H1 (cell line): ENCODE measurements at regions not wholly inside any gene's neighbourhood (a gene's known extent, or its start where the extent isn't known, plus 50 kb on each side); places are given as distances from the start of the nearest gene placed in this dataset.

Source experiments
- CTCF ChIA-PET: fragments of 300-600 bp; sonication (Branson Sonifier 250); formaldehyde crosslinking; loops from one replicate; lab custom pipeline; 2021; ENCODE audit not compliant: partially characterized antibody; lab: Charles Lee
- POLR2A ChIA-PET: fragments of 300-600 bp; sonication (Branson Sonifier 250); formaldehyde crosslinking; loops from one replicate; lab custom pipeline; 2021; ENCODE audit warnings: inconsistent platforms; ENCODE audit not compliant: partially characterized antibody; lab: Charles Lee
- DNase-seq, 2 experiments: peaks; one replicate each; pipeline versions ENCODE4 v3.0.0 to v3.0.0-alpha.2; 2010 to 2022; ENCODE audit warnings: low spot score in 2 of 2, low read depth in 1 of 2, mixed read lengths in 1 of 2
- FAIRE-seq: peaks from 2 replicates; lab custom pipeline; 2011; peaks lifted over from hg19 to GRCh38; lab: Jason Lieb, UNC
- H2AFZ ChIP-seq: 2 replicates; pipeline ENCODE4 v1.8.1; 2012; ENCODE audit warnings: low read length, inconsistent platforms
- H2AK5ac ChIP-seq: 2 replicates; pipeline ENCODE4 v1.6.1; 2013; ENCODE audit warnings: low read depth, low read length
- H2BK120ac ChIP-seq: replicated peaks from 2 replicates; pipeline ENCODE3; 2013; ENCODE audit warnings: low read depth, low read length, inconsistent platforms
- H2BK12ac ChIP-seq: 2 replicates; pipeline ENCODE4 v1.6.1; 2013; ENCODE audit warnings: low read depth, low read length
- H2BK15ac ChIP-seq: 2 replicates; pipeline ENCODE4 v1.6.1; 2013; ENCODE audit warnings: low read length
- H2BK20ac ChIP-seq: 2 replicates; pipeline ENCODE4 v1.6.1; 2013; ENCODE audit warnings: low read length
- H2BK5ac ChIP-seq: 2 replicates; pipeline ENCODE4 v1.6.1; 2013; ENCODE audit warnings: low read depth, low read length
- H3K14ac ChIP-seq: 2 replicates; pipeline ENCODE4 v1.6.1; 2013; ENCODE audit warnings: inconsistent platforms; ENCODE audit not compliant: insufficient read length
- H3K18ac ChIP-seq: 2 replicates; pipeline ENCODE4 v1.6.1; 2013; ENCODE audit warnings: low read length; ENCODE audit errors: extremely low read depth
- H3K23ac ChIP-seq: 2 replicates; pipeline ENCODE4 v1.6.1; 2013; ENCODE audit warnings: inconsistent platforms; ENCODE audit not compliant: insufficient read length
- H3K23me2 ChIP-seq: 2 replicates; pipeline ENCODE4 v1.6.1; 2013; ENCODE audit warnings: low read depth, low read length
- H3K27ac ChIP-seq: 2 replicates; pipeline ENCODE4 v1.6.1; 2011; ENCODE audit warnings: low read depth, low read length, inconsistent platforms
- H3K27me3 ChIP-seq, 4 experiments: replicated peaks in 1 of 4; 1 replicate in 1 of 4; 2 replicates in 3 of 4; pipeline versions ENCODE4 v1.6.1 to v1.8.1; 2011 to 2013; ENCODE audit warnings: low read length in 3 of 4, mild to moderate bottlenecking in 3 of 4, inconsistent platforms in 2 of 4, mixed read lengths in 2 of 4, moderate library complexity in 1 of 4; ENCODE audit not compliant: control insufficient read depth in 3 of 4, insufficient read depth in 3 of 4; ENCODE audit errors: extremely low read depth in 1 of 4
- H3K36me3 ChIP-seq, 4 experiments: 2 replicates each; pipeline versions ENCODE4 v1.6.1 to v1.8.1; 2011 to 2013; ENCODE audit warnings: mild to moderate bottlenecking in 4 of 4, low read length in 3 of 4, moderate library complexity in 2 of 4, control low read depth in 1 of 4, inconsistent platforms in 1 of 4; ENCODE audit not compliant: insufficient read depth in 4 of 4, control insufficient read depth in 2 of 4
- H3K4ac ChIP-seq: replicated peaks from 2 replicates; pipeline ENCODE3; 2013; ENCODE audit warnings: low read length, low read depth, mixed read lengths, inconsistent platforms; ENCODE audit not compliant: insufficient read length
- H3K4me1 ChIP-seq, 4 experiments: replicated peaks in 1 of 4; 1 replicate in 1 of 4; 2 replicates in 3 of 4; pipeline versions ENCODE4 v1.6.1 to v1.8.1; 2011 to 2013; ENCODE audit warnings: low read length in 3 of 4, inconsistent platforms in 2 of 4, mixed read lengths in 1 of 4; ENCODE audit not compliant: insufficient read depth in 4 of 4, control insufficient read depth in 3 of 4
- H3K4me2 ChIP-seq, 2 experiments: 2 replicates each; pipeline versions ENCODE4 v1.6.1 to v1.8.1; 2011 to 2013; ENCODE audit warnings: low read depth in 2 of 2, low read length in 2 of 2, control low read depth in 1 of 2, inconsistent platforms in 1 of 2, mild to moderate bottlenecking in 1 of 2; ENCODE audit not compliant: insufficient read depth in 1 of 2
- H3K4me3 ChIP-seq, 4 experiments: fragments of 200-600, 300-600 bp in 1 of 4; sonication (generic), shearing (Covaris generic), sonication (Bioruptor Twin) in 1 of 4; 2 replicates each; pipeline versions ENCODE4 v1.5.1 to v1.8.1; 2011 to 2016; ENCODE audit warnings: low read length in 4 of 4, low read depth in 3 of 4, control low read depth in 2 of 4, inconsistent platforms in 2 of 4, mild to moderate bottlenecking in 2 of 4, mixed read lengths in 1 of 4, moderate library complexity in 1 of 4; ENCODE audit not compliant: insufficient read depth in 2 of 4; ENCODE audit errors: extremely low read depth in 1 of 4
- H3K56ac ChIP-seq: replicated peaks from 2 replicates; pipeline ENCODE3; 2013; ENCODE audit warnings: low read depth, mild to moderate bottlenecking, mixed read lengths, low read length, inconsistent platforms; ENCODE audit not compliant: insufficient read length
- H3K79me1 ChIP-seq: 2 replicates; pipeline ENCODE4 v1.6.1; 2013; ENCODE audit warnings: low read depth, low read length, control low read depth
- H3K79me2 ChIP-seq, 2 experiments: 2 replicates each; pipeline versions ENCODE4 v1.6.1 to v1.8.1; 2012 to 2013; ENCODE audit warnings: low read length in 2 of 2, mild to moderate bottlenecking in 2 of 2, inconsistent platforms in 1 of 2; ENCODE audit not compliant: insufficient read depth in 2 of 2, control insufficient read depth in 1 of 2
- H3K9ac ChIP-seq, 4 experiments: replicated peaks in 1 of 4; 1 replicate in 1 of 4; 2 replicates in 3 of 4; pipeline versions ENCODE4 v1.6.1 to v1.8.1; 2011 to 2013; ENCODE audit warnings: low read depth in 3 of 4, low read length in 3 of 4, control low read depth in 2 of 4, mild to moderate bottlenecking in 2 of 4, moderate library complexity in 2 of 4, inconsistent platforms in 1 of 4; ENCODE audit errors: extremely low read depth in 1 of 4
- H3K9me3 ChIP-seq, 2 experiments: 2 replicates each; pipeline versions ENCODE4 v1.6.1 to v1.8.1; 2012 to 2013; ENCODE audit warnings: mild to moderate bottlenecking in 2 of 2, moderate library complexity in 2 of 2, control low read depth in 1 of 2, inconsistent platforms in 1 of 2, low read depth in 1 of 2, low read length in 1 of 2, mixed read lengths in 1 of 2; ENCODE audit not compliant: insufficient read depth in 2 of 2
- H4K20me1 ChIP-seq, 2 experiments: replicated peaks in 1 of 2; 2 replicates each; pipeline versions ENCODE3 to v1.8.1; 2011 to 2013; ENCODE audit warnings: inconsistent platforms in 2 of 2, low read length in 2 of 2, mild to moderate bottlenecking in 1 of 2; ENCODE audit not compliant: insufficient read depth in 2 of 2, control insufficient read depth in 1 of 2
- H4K5ac ChIP-seq: 2 replicates; pipeline ENCODE4 v1.6.1; 2013; ENCODE audit warnings: low read length, low read depth, mixed read lengths, inconsistent platforms; ENCODE audit not compliant: insufficient read length
- H4K8ac ChIP-seq: 2 replicates; pipeline ENCODE4 v1.8.0; 2013; ENCODE audit warnings: mild to moderate bottlenecking, moderate library complexity, low read length, inconsistent platforms; ENCODE audit not compliant: insufficient read depth; ENCODE audit errors: extremely low read depth
- H4K91ac ChIP-seq: replicated peaks from 2 replicates; pipeline ENCODE3; 2013; ENCODE audit warnings: low read length, mixed read lengths, inconsistent platforms; ENCODE audit not compliant: insufficient read length
- BACH1 ChIP-seq: IDR thresholded peaks from 2 replicates; pipeline ENCODE4 v1.6.1; 2012; ENCODE audit warnings: low read length, improper control_type of control experiment
- HDAC2 ChIP-seq, 2 experiments: fragments of 300-600 bp in 1 of 2; sonication (generic) in 1 of 2; IDR thresholded peaks; 2 replicates each; pipeline ENCODE4 v1.6.1; 2011 to 2012; ENCODE audit warnings: low read depth in 2 of 2, low read length in 2 of 2, mild to moderate bottlenecking in 2 of 2, moderate library complexity in 2 of 2, borderline replicate concordance in 1 of 2, inconsistent platforms in 1 of 2
- JUND ChIP-seq: IDR thresholded peaks from 2 replicates; pipeline ENCODE4 v1.6.1; 2011; ENCODE audit warnings: mild to moderate bottlenecking, improper control_type of control experiment, low read length
- POLR2AphosphoS5 ChIP-seq: IDR thresholded peaks from 2 replicates; pipeline ENCODE4 v1.6.1; 2011; ENCODE audit warnings: low read depth, low read length
- TEAD4 ChIP-seq: IDR thresholded peaks from 2 replicates; pipeline ENCODE4 v1.6.1; 2012; ENCODE audit warnings: low read depth, low read length, inconsistent platforms, mixed read lengths
- WGBS, 2 experiments: shearing (Covaris generic) in 1 of 2; methylation state at CpG; one replicate each; pipeline versions ENCODE4 v1.1.6 to v1.1.7; 2013 to 2015; ENCODE audit warnings: low lambda C conversion rate in 2 of 2, mixed read lengths in 2 of 2, inconsistent platforms in 1 of 2, low coverage in 1 of 2, missing lambda C conversion rate in 1 of 2; ENCODE audit not compliant: insufficient replicate concordance in 2 of 2, insufficient coverage in 1 of 2, insufficient read length in 1 of 2; ENCODE audit errors: extremely low coverage in 1 of 2, missing lambda C conversion rate in 1 of 2; 5-methylcytosine and 5-hydroxymethylcytosine counted together
- TF ChIP-seq, protein P1 (sequence below): IDR thresholded peaks from 2 replicates; pipeline ENCODE4 v1.6.1; 2011; ENCODE audit warnings: low read depth, mild to moderate bottlenecking, low read length; ENCODE audit not compliant: insufficient read depth

DNA sequence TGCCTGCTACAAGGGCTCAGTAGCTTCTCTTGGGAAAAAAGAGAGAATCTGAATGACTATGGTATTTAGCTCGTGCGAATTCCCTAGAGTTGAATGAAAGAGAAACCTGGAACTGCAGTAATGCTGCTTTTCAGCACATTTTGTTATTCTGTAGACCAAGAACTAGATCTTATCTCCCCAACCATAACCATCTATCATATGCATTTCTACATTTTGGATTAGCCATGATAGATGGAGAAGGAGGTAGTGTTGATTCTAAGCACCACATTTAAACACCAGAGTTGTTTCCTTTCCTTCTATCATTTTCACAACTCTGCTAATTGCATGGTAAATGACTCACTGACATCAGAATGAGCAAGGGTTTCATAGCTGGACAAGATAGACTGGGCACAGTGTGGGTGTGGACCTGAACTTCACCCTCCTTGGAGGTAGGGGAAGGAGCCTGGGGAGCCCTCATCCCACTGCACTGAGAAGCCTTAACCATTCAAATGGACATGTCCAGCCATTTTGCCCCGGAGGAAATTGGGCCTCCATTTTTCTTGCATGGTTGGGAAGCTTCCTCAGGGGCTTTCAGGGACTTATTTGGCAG lies 55.3 kb upstream of the BMPER start:
- ChIA-PET POLR2A (no interaction called here), CTCF (interaction anchor here (0.9 to 3.6 kb wide), 4 partner anchors 9 to 83 kb away, joined by 3 to 19 read pairs (median 4); no protein-coding TSS in a partner anchor)
- H4K91ac ChIP-seq, result no peak overlapping the region
- H3K18ac ChIP-seq, result no peak overlapping the region
- H2AK5ac ChIP-seq, result no peak overlapping the region
- H3K79me2 ChIP-seq, result no peaks in the 10 kb centered on the region
- H2BK12ac ChIP-seq, result no peak overlapping the region
- 98% methylated on average over 3 of the region's 3 CpGs; no CpG with 5 or more reads in 1 of the 2 experiments for WGBS, 2 experiments
- no peaks in the 10 kb centered on the region; a peak in 1 of 8 replicates for H3K36me3 ChIP-seq
- no peak overlapping the region for H3K4me2 ChIP-seq
- H4K20me1 ChIP-seq, result no peaks in the 10 kb centered on the region
- H3K27me3 ChIP-seq, result no peaks in the 10 kb centered on the region
- no peak overlapping the region for H4K5ac ChIP-seq
- no peak overlapping the region for H2BK15ac ChIP-seq
- H3K9me3 ChIP-seq, result no peaks in the 10 kb centered on the region
- no peak overlapping the region for H2BK20ac ChIP-seq
- FAIRE-seq (no peak), DNase-seq (no peak)
- no peaks in the 10 kb centered on the region for H3K23me2 ChIP-seq
- no peak overlapping the region for H3K4ac ChIP-seq
- H2BK5ac ChIP-seq, result no peak overlapping the region
- H3K4me3 ChIP-seq, result no peak overlapping the region
- no peak for TF ChIP-seq JUND
- TF ChIP-seq, protein P1, sequence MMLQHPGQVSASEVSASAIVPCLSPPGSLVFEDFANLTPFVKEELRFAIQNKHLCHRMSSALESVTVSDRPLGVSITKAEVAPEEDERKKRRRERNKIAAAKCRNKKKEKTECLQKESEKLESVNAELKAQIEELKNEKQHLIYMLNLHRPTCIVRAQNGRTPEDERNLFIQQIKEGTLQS, result no peak
- TF ChIP-seq BACH1, result no peak
- no peak for TF ChIP-seq TEAD4
- TF ChIP-seq POLR2AphosphoS5, result no peak
- no peak for TF ChIP-seq HDAC2 (IDR thresholded peaks at IDR 0.05; ENCODE audit: borderline replicate concordance in 1 of 2, low read depth in 2 of 2, low read length in 2 of 2)
- no peak overlapping the region for H2BK120ac ChIP-seq
- H2AFZ ChIP-seq, result no peak overlapping the region
- H3K4me1 ChIP-seq, result no peaks in the 10 kb centered on the region
- no peak overlapping the region for H3K9ac ChIP-seq
- H3K14ac ChIP-seq, result no peak overlapping the region
- H3K56ac ChIP-seq, result no peak overlapping the region
- H3K27ac ChIP-seq, result no peak overlapping the region
- H4K8ac ChIP-seq, result no peak overlapping the region
- no peak overlapping the region for H3K23ac ChIP-seq
- no peaks in the 10 kb centered on the region for H3K79me1 ChIP-seq
